Rectal smooth muscle tissue (tissue), 1 donor: ENCODE measurements at regions not wholly inside any gene's neighbourhood (a gene's known extent, or its start where the extent isn't known, plus 50 kb on each side); places are given as distances from the start of the nearest gene placed in this dataset.

Experiments used
- H3K27ac ChIP-seq: one replicate; pipeline ENCODE4 v1.7.0; 2013; ENCODE audit warnings: low read depth, low read length, inconsistent platforms
- H3K27me3 ChIP-seq: one replicate; pipeline ENCODE4 v1.7.0; 2013; ENCODE audit warnings: low read length; ENCODE audit not compliant: control insufficient read depth, insufficient read depth
- H3K36me3 ChIP-seq: one replicate; pipeline ENCODE4 v1.7.0; 2013; ENCODE audit warnings: low read length; ENCODE audit not compliant: control insufficient read depth, insufficient read depth
- H3K4me1 ChIP-seq: one replicate; pipeline ENCODE4 v1.7.0; 2013; ENCODE audit warnings: low read length; ENCODE audit not compliant: control insufficient read depth, insufficient read depth
- H3K4me3 ChIP-seq: one replicate; pipeline ENCODE4 v1.7.0; 2013; ENCODE audit warnings: low read length
- H3K9ac ChIP-seq: one replicate; pipeline ENCODE4 v1.7.0; 2013; ENCODE audit warnings: low read length

DNA sequence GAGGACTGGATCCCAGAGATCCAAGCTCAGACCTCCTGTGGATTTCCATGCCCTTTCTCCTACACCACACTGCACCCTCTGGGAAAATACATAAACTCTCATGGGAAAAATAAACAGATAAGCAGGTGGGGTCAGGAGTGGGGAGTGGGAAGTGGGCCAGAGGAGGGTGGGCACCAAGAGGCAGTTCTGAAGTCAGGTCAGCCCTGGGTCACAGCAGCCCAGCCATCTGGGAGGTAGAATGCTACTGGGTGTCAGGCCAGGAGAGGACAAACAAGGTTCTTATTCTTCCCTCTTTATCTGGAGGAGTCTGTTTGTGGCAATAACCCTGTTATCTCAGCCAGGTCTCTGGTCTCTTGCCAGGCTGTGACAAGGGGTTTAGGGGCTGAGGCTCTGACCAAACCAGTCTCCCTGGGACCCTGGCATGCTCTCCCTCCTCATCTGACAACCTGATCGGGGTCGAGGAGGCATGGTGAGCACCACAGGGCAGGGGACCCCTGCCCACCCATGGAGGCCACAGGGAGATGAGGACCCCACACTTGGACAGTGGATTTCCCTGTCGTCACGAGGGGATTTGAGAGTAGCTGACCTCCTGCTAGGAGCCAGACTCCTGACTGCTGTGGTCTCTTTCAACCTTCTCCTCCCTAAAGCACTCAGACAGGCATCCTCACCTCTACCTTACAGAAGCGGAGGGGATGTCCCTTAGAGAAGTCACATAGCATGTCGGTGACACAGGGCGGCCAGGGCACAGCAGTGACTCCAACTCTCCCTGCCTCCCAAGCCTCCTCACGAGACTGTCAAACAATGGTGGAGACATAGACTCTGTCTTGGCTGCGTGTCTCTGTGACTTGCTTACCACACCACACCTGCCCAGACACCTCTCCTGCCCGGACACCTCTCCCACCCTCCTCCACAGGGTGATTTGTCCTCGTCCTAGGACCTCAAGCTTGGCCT, 51.3 kb upstream of the IFFO2 start:
- Histone ChIP-seq H3K27me3 (no peaks in the 10 kb centered on the region), H3K4me1 (peaks cover 21% of the 10 kb centered on the region), H3K27ac (no peak overlapping the region), H3K4me3 (no peak overlapping the region), H3K9ac (no peak overlapping the region), H3K36me3 (no peaks in the 10 kb centered on the region)

- H3K27me3 ChIP-seq, result no peaks in the 10 kb centered on the region
- H3K4me3 ChIP-seq, result no peak overlapping the region
- no peaks in the 10 kb centered on the region for H3K36me3 ChIP-seq
- H3K4me1 ChIP-seq, result peaks cover 15% of the 10 kb centered on the region
- no peak overlapping the region for H3K9ac ChIP-seq
- H3K27ac ChIP-seq, result no peak overlapping the region
Observed at GRCh38 chr1:19006837-19007271, 50.4 kb upstream of the IFFO2 start.
